Osteocyte (in vitro differentiated cells): ENCODE measurements at regions not wholly inside any gene's neighbourhood (a gene's known extent, or its start where the extent isn't known, plus 50 kb on each side); places are given as distances from the start of the nearest gene placed in this dataset.

Experiments used
- DNase-seq: peaks from one replicate; pipeline ENCODE4 v3.0.0; 2021; ENCODE audit warnings: mixed read lengths; ENCODE audit not compliant: unreplicated experiment; ENCODE audit errors: extremely low spot score
- H3K27ac Mint-ChIP-seq: one replicate; pipeline ENCODE4 v1.8.0; 2021; ENCODE audit warnings: mild to moderate bottlenecking, mixed read lengths; ENCODE audit not compliant: unreplicated experiment
- H3K27me3 Mint-ChIP-seq: one replicate; pipeline ENCODE4 v1.8.0; 2021; ENCODE audit warnings: mixed read lengths; ENCODE audit not compliant: unreplicated experiment
- H3K36me3 Mint-ChIP-seq: one replicate; pipeline ENCODE4 v1.8.0; 2021; ENCODE audit warnings: mixed read lengths; ENCODE audit not compliant: unreplicated experiment
- H3K4me1 Mint-ChIP-seq: one replicate; pipeline ENCODE4 v1.8.0; 2021; ENCODE audit warnings: mixed read lengths; ENCODE audit not compliant: unreplicated experiment
- H3K4me3 Mint-ChIP-seq: one replicate; pipeline ENCODE4 v1.8.0; 2021; ENCODE audit warnings: mild to moderate bottlenecking, moderate library complexity, mixed read lengths; ENCODE audit not compliant: unreplicated experiment
- H3K9me3 Mint-ChIP-seq: one replicate; pipeline ENCODE4 v1.8.0; 2021; ENCODE audit warnings: mixed read lengths; ENCODE audit not compliant: unreplicated experiment
- CTCF ChIP-seq: fragments of 200-600 bp; sonication (generic); IDR thresholded peaks from 2 replicates; pipeline ENCODE4 v1.5.0; 2021; ENCODE audit warnings: antibody characterized with exemption, mild to moderate bottlenecking, moderate library complexity

- Mint-ChIP-seq H3K27me3 (no peaks in the 10 kb centered on the region), H3K36me3 (no peaks in the 10 kb centered on the region), H3K27ac (no peak overlapping the region), H3K4me1 (no peaks in the 10 kb centered on the region), H3K4me3 (no peak overlapping the region), H3K9me3 (no peaks in the 10 kb centered on the region)
- TF ChIP-seq CTCF: no peak
- no peak for DNase-seq
These were observed 533.8 kb upstream of the PCDH9 start for GRCh38 chr13:67763984-67764383.

GRCh38 chr13:67763384-67763783, 533.2 kb upstream of the PCDH9 start:
- H3K4me3 Mint-ChIP-seq: no peak overlapping the region
- no peak overlapping the region for H3K27ac Mint-ChIP-seq
- no peak for TF ChIP-seq CTCF
- no peaks in the 10 kb centered on the region for H3K36me3 Mint-ChIP-seq
- H3K27me3 Mint-ChIP-seq: no peaks in the 10 kb centered on the region
- H3K4me1 Mint-ChIP-seq: no peaks in the 10 kb centered on the region
- no peaks in the 10 kb centered on the region for H3K9me3 Mint-ChIP-seq
- no peak for DNase-seq

- no peak overlapping the region for H3K27ac Mint-ChIP-seq
- H3K4me3 Mint-ChIP-seq: no peak overlapping the region
- H3K4me1 Mint-ChIP-seq: no peaks in the 10 kb centered on the region
- peaks cover 5% of the 10 kb centered on the region for H3K9me3 Mint-ChIP-seq
- no peaks in the 10 kb centered on the region for H3K27me3 Mint-ChIP-seq
- TF ChIP-seq CTCF: no peak
- no peaks in the 10 kb centered on the region for H3K36me3 Mint-ChIP-seq
- DNase-seq: no peak
These were observed 528.8 kb upstream of the PCDH9 start for GRCh38 chr13:67758975-67759374.

DNA sequence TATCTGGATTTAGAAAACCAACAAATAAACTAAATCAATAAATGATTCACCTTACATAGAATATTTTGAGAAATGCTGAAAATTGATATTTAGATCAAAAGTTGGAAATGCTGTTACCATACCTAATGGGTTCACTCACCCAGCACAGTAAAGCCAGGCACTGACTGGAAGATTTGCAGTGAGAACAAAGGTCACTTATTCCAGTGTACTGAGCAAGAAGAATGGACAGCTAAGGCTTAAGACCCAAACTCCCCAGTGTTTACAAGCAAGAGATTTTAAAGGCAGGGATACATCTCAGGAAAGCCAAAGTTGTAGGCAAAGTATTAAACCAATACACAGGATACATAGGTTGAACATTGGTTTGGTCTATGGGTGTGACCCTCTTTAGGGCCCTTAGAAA, 523.9 kb upstream of the PCDH9 start:
- no peak for DNase-seq
- H3K36me3 Mint-ChIP-seq: no peaks in the 10 kb centered on the region
- H3K4me3 Mint-ChIP-seq: no peak overlapping the region
- peaks cover 8% of the 10 kb centered on the region for H3K9me3 Mint-ChIP-seq
- H3K4me1 Mint-ChIP-seq: no peaks in the 10 kb centered on the region
- no peaks in the 10 kb centered on the region for H3K27me3 Mint-ChIP-seq
- no peak overlapping the region for H3K27ac Mint-ChIP-seq
- TF ChIP-seq CTCF: no peak

DNA sequence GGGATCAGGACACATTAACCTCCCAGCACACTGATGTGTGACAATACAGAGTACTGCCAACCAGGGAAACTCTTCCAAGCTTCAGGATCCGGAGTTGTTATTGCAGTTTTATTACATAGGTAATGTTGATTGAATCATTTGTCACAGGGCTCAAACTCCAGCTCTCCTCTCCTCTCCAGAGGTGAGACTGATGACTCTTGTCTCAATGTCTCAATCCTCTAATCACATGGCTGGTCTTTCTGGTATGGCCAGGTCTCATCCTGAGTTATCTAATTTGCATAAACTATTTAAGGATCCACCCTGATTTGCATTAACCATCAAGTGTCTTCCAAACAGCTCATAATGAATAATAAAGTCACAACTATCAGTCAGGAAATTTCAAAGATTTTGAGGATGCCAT, 522.6 kb upstream of the PCDH9 start:
- Mint-ChIP-seq H3K9me3 (peaks cover 14% of the 10 kb centered on the region), H3K27ac (no peak overlapping the region), H3K36me3 (peaks cover 2% of the 10 kb centered on the region), H3K4me1 (no peaks in the 10 kb centered on the region), H3K4me3 (no peak overlapping the region), H3K27me3 (no peaks in the 10 kb centered on the region)
- no peak for DNase-seq
- TF ChIP-seq CTCF: no peak
